ENCODE measurements at regions not wholly inside any gene's neighbourhood (a gene's known extent, or its start where the extent isn't known, plus 50 kb on each side); places are given as distances from the start of the nearest gene placed in this dataset.
"Not testable (repeated sequence)": the region's sequence is repeated elsewhere in the genome, so short reads cannot be mapped to it uniquely, and the experiment has no call there.

- DNase-seq (ENCODE audit: low spot score), result not testable (repeated sequence)
These were observed 136.9 kb upstream of the PLGLB2 start for GRCh38 chr2:87610974-87611373.

- not testable (repeated sequence) for DNase-seq (ENCODE audit: low spot score)
These were observed 136.5 kb upstream of the PLGLB2 start for GRCh38 chr2:87611416-87611815.

GRCh38 chr2:87611956-87612355 is 135.9 kb upstream of the PLGLB2 start:
- not testable (repeated sequence) for DNase-seq (ENCODE audit: low spot score)

GRCh38 chr2:87614829-87615434 is 133.0 kb upstream of the PLGLB2 start:
- not testable (repeated sequence) for DNase-seq (ENCODE audit: low spot score)

GRCh38 chr2:87619121-87619520 is 128.8 kb upstream of the PLGLB2 start:
- DNase-seq (ENCODE audit: low spot score), result not testable (repeated sequence)

- not testable (repeated sequence) for DNase-seq (ENCODE audit: low spot score)
These were observed 126.7 kb upstream of the PLGLB2 start for GRCh38 chr2:87621139-87621538.

GRCh38 chr2:87622720-87623119 is 125.2 kb upstream of the PLGLB2 start:
- not testable (repeated sequence) for DNase-seq (ENCODE audit: low spot score)

- not testable (repeated sequence) for DNase-seq (ENCODE audit: low spot score)
These were observed 118.1 kb upstream of the PLGLB2 start for GRCh38 chr2:87629491-87630458.

GRCh38 chr2:87630892-87631291 is 117.0 kb upstream of the PLGLB2 start:
- DNase-seq (ENCODE audit: low spot score), result not testable (repeated sequence)

- not testable (repeated sequence) for DNase-seq (ENCODE audit: low spot score)
These were observed 116.5 kb upstream of the PLGLB2 start for GRCh38 chr2:87631402-87631801.

GRCh38 chr2:87633287-87633963 is 114.5 kb upstream of the PLGLB2 start:
- not testable (repeated sequence) for DNase-seq (ENCODE audit: low spot score)

GRCh38 chr2:87634106-87634505 is 113.8 kb upstream of the PLGLB2 start:
- DNase-seq (ENCODE audit: low spot score), result not testable (repeated sequence)

GRCh38 chr2:87634971-87635650 is 112.8 kb upstream of the PLGLB2 start:
- not testable (repeated sequence) for DNase-seq (ENCODE audit: low spot score)

GRCh38 chr2:87636246-87636645 is 111.6 kb upstream of the PLGLB2 start:
- DNase-seq (ENCODE audit: low spot score), result not testable (repeated sequence)

- not testable (repeated sequence) for DNase-seq (ENCODE audit: low spot score)
These were observed 111.2 kb upstream of the PLGLB2 start for GRCh38 chr2:87636735-87637134.

GRCh38 chr2:87637249-87637990 is 110.5 kb upstream of the PLGLB2 start:
- not testable (repeated sequence) for DNase-seq (ENCODE audit: low spot score)

- DNase-seq (ENCODE audit: low spot score), result not testable (repeated sequence)
These were observed 109.6 kb upstream of the PLGLB2 start for GRCh38 chr2:87638114-87638807.

GRCh38 chr2:87638872-87639271 is 109.0 kb upstream of the PLGLB2 start:
- DNase-seq (ENCODE audit: low spot score), result not testable (repeated sequence)

GRCh38 chr2:87639801-87640440 is 108.0 kb upstream of the PLGLB2 start:
- not testable (repeated sequence) for DNase-seq (ENCODE audit: low spot score)
